HAP-1 (cell line): ENCODE measurements at regions not wholly inside any gene's neighbourhood (a gene's known extent, or its start where the extent isn't known, plus 50 kb on each side); places are given as distances from the start of the nearest gene placed in this dataset.
"Not testable (repeated sequence)": the region's sequence is repeated elsewhere in the genome, so short reads cannot be mapped to it uniquely, and the experiment has no call there.

Experiments
- DNase-seq, 2 experiments: peaks; one replicate each; pipeline ENCODE4 v3.0.0-alpha.2; 2016 to 2020; ENCODE audit warnings: low spot score in 2 of 2
- H3K27me3 ChIP-seq: fragments of 250-450 bp; sonication (Bioruptor Pico); 2 replicates; pipeline ENCODE4 v1.5.1; 2020; ENCODE audit warnings: low read depth, mild to moderate bottlenecking, moderate library complexity
- H3K36me3 ChIP-seq: fragments of 250-450 bp; sonication (Bioruptor Pico); replicated peaks from 2 replicates; pipeline ENCODE4 v1.5.1; 2020; ENCODE audit warnings: mild to moderate bottlenecking
- H3K4me1 ChIP-seq: fragments of 250-450 bp; sonication (Bioruptor Pico); 2 replicates; pipeline ENCODE4 v1.5.1; 2020; ENCODE audit warnings: mild to moderate bottlenecking
- H3K4me3 ChIP-seq: fragments of 250-450 bp; sonication (Bioruptor Pico); 2 replicates; pipeline ENCODE4 v1.5.1; 2020; ENCODE audit warnings: mild to moderate bottlenecking, moderate library complexity
- H3K9me3 ChIP-seq: fragments of 250-450 bp; sonication (Bioruptor Pico); 2 replicates; pipeline ENCODE4 v1.5.1; 2020; ENCODE audit warnings: mild to moderate bottlenecking, moderate library complexity
- in situ Hi-C: fragments of 300-500 bp; cut with MboI; formaldehyde crosslinking; loops from 3 replicates; pipeline ENCODE4 v1.14.3; 2020; ENCODE audit warnings: low sequenced_read_pairs, inconsistent platforms, mixed read lengths

DNA sequence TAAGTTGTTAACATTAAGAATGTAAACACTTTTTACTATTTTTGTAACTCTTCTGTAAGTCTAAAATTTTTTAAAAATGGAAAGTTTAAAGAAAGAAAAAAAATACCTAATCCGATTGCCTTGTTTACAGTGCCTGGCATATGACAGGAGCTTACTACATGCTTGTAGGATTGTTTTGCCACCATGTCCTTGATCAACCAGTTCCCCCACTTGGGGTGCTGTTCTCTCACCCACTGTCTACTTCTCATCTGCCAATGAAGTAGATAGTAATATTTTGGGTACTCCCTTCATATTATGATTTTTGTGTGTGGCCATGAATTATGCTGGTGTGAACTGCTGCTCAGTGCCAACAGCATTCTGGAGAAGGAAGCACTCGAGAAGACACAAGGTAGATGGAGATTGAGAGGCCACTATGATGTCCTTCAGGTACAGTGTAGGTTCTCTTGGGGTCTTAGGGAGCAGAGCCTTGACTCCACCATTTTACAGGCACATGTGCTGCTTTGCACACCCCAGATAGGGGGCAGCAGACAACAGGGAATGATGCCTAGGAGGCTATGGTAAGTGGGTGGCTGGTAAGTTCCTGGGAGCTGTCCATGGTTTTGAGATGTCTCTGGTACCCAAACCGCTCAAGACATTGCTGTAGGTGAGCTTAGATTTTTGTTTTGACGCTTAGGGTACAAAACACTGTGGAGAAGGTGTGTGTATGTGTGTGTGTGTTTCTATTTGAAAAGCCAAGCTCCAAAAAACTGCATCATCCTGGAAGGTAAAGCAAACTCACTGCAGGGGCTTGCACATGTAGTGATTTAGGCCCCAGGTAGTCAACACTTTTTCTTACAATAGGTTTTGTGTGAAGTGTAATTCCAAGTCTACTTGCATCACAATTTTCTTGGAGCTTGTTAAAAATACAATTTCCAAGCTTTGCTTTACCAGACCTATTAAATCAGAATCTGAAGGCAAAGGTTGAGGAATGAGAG lies 494.5 kb upstream of the LARGE1 start:
- Histone ChIP-seq H3K4me1 (no peaks in the 10 kb centered on the region), H3K36me3 (no peaks in the 10 kb centered on the region), H3K27me3 (no peaks in the 10 kb centered on the region), H3K9me3 (no peaks in the 10 kb centered on the region), H3K4me3 (no peak overlapping the region)
- peak; percentile 58 to 79 for DNase-seq
- in situ Hi-C loops: loop anchor here (25.0 kb wide), 2 partner anchors 598 to 723 kb away; no protein-coding TSS in a partner anchor

DNA sequence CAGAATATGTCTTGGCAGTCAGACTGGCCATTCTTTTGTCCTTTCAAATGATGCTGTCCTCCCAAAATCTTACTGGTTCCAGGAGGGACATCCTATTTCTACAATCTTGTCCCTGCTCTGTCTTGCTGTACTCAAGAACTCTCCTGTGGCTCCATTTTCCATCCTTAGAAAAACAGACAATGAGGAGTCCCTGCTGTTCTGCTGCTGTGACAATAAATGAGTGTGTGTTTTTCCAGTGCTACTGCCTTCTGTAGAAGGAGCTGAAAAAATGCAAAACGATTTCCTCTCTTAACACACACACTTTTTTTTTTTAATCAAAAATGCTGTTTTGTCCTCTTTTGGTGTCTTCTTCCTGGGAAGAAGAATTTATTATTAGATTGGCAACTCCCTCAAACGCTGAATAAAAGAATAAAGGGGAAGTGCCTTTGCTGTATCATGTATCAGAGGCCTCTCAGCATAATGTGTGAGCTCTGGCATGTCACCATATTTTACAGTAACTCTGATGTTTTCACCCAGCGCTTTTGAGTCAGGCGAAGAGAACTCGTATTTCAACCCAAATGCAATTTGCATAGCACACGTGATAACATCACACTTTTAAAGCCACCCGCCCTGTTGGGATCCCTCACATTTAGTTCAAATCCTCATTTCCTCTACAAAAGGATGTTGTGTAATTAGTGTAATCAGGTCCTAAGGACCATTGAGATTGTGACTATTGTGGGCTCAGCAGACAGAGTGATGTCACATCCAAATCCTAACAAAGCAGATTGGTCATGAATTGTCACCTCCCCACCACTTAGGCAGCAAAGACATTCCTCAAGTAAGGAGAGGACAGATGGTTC lies 496.0 kb upstream of the LARGE1 start:
- Histone ChIP-seq H3K36me3 (no peaks in the 10 kb centered on the region), H3K4me3 (no peak overlapping the region), H3K9me3 (no peaks in the 10 kb centered on the region), H3K27me3 (no peaks in the 10 kb centered on the region), H3K4me1 (no peaks in the 10 kb centered on the region)
- no peak for DNase-seq
- in situ Hi-C loops: loop anchor here (25.0 kb wide), 2 partner anchors 596 to 721 kb away; no protein-coding TSS in a partner anchor

DNA sequence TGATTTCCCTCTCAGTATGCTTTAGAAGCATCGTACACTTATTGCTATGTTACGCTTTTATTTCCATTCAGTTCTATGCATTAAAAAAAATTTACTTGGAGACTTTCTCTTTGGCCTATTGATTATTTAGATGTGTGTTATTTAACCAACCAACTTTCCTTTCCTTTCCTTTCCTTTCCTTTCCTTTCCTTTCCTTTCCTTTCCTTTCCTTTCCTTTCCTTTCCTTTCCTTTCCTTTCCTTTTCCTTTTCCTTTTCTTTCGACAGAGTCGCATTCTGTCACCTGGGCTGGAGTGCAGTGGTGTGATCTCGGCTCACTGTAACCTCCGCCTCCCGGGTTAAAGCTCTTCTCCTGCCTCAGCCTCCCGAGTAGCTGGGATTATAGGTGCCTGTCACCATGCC lies 502.7 kb upstream of the LARGE1 start:
- H3K27me3 ChIP-seq, H3K4me1 ChIP-seq, DNase-seq, H3K9me3 ChIP-seq, H3K4me3 ChIP-seq, H3K36me3 ChIP-seq: not testable (repeated sequence)
- in situ Hi-C loops: loop anchor here (25.0 kb wide), 2 partner anchors 589 to 714 kb away; no protein-coding TSS in a partner anchor

DNA sequence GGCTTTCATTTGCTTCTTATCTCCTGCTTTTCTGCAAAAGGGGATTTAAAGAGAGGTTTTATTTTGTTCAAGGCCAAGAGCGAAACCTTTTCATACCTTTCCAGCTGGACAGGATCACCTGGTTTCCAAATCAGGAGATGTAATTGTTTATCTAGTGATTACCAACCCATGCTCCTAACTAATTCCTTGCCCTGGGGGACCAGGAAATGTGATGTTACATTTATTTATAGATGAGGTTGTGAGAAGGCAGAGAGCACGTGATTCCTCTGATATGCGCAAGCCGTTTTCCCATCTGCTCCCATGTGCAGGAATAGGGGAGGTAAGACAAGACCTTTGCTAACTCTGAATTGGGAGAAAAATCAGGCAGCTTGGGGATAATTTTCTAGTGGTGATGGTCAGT lies 507.2 kb upstream of the LARGE1 start:
- Histone ChIP-seq H3K36me3 (no peaks in the 10 kb centered on the region), H3K9me3 (no peaks in the 10 kb centered on the region), H3K4me1 (no peaks in the 10 kb centered on the region), H3K27me3 (no peaks in the 10 kb centered on the region), H3K4me3 (no peak overlapping the region)
- DNase-seq: no peak
- in situ Hi-C loops: no loop called here

DNA sequence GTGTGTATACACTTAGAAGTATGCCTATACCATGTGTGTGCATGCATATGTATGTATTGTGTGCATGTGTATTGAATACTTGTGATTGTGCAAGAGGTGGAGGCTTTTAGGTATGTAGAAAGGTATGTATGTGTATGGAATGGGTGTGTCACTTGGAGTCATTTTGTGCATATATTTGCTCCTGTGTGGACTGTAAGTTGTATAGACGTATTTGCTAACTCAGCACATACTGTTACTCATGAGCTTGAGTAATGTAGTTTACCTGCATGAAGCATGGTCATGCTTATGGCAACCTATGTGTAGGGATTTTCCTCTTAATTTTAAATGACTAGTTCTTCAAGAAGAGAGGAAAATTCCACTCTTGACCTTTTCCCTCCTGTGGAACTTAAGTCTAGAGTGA lies 507.6 kb upstream of the LARGE1 start:
- in situ Hi-C loops: no loop called here
- no peaks in the 10 kb centered on the region for H3K36me3 ChIP-seq

DNA sequence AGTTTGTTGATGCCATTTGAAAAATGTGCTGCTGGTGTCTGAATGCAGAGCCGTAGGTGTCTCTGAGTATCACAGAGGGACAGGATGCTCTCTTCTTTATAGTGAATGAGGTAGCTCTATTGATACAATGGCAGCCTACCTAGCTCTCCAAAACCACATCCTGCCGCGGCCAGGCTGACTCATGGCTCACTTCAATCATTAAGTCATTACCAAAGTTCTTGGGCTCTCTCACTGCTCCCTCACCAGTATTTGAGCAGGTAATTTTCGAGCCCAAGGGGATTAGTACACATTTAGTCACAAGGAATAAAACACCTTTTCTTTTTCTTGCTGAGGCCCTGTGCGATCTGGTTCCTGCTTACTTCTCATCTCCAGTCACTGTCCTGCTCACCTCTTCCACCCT lies 509.0 kb upstream of the LARGE1 start:
- no peak overlapping the region for H3K4me3 ChIP-seq
- in situ Hi-C loops: no loop called here
- no peaks in the 10 kb centered on the region for H3K36me3 ChIP-seq
- no peaks in the 10 kb centered on the region for H3K27me3 ChIP-seq
- H3K9me3 ChIP-seq: no peaks in the 10 kb centered on the region
- no peaks in the 10 kb centered on the region for H3K4me1 ChIP-seq
- no peak for DNase-seq

More for the DNA sequence above, 507.6 kb upstream of the LARGE1 start:
- H3K27me3 ChIP-seq: no peaks in the 10 kb centered on the region
- DNase-seq: no peak
- H3K9me3 ChIP-seq: no peaks in the 10 kb centered on the region
- no peaks in the 10 kb centered on the region for H3K4me1 ChIP-seq
- no peak overlapping the region for H3K4me3 ChIP-seq

DNA sequence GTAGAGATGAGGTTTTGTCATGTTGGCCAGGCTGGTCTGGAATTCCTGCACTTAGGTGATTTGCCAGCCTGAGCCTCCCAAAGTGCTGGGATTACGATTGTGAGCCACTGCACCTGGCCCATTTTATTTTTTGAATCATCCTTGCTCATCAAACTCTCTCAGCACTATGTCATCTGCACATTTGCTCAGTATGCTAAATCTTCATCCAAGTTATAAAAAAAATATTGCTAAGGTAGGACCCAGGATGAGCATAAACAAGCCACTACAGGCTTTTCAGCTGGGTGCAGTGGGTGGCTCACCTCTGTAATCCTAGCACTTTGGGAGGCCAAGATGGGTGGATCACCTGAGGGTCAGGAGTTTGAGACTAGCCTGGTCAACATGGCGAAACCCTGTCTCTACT lies 510.1 kb upstream of the LARGE1 start:
- Histone ChIP-seq H3K27me3 (no peaks in the 10 kb centered on the region), H3K9me3 (no peaks in the 10 kb centered on the region), H3K4me1 (no peaks in the 10 kb centered on the region), H3K4me3 (no peak overlapping the region), H3K36me3 (no peaks in the 10 kb centered on the region)
- DNase-seq: no peak
- in situ Hi-C loops: no loop called here

DNA sequence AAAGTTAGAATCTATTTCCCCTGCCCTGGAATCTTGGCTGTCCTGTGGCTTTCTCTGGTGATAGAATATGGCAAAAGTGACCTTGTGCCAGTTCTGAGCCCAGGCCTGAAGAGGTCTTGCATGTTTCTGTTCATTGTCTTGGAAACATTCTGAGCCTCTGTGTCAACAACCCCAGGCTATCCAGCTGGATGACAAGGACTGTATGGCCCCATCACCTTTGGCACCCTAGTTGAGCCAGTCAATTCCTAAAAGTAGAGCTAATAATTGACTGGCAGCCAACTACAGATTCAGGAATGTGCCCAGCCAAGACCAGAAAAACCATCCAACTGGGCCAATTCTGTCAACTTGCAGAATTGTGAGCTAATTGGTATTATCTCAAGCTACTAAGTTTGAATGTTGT lies 514.1 kb upstream of the LARGE1 start:
- in situ Hi-C loops: no loop called here
- H3K4me1 ChIP-seq: no peaks in the 10 kb centered on the region
- DNase-seq: no peak
- H3K27me3 ChIP-seq: no peaks in the 10 kb centered on the region
- H3K4me3 ChIP-seq: no peak overlapping the region
- no peaks in the 10 kb centered on the region for H3K9me3 ChIP-seq
- H3K36me3 ChIP-seq: no peaks in the 10 kb centered on the region

DNA sequence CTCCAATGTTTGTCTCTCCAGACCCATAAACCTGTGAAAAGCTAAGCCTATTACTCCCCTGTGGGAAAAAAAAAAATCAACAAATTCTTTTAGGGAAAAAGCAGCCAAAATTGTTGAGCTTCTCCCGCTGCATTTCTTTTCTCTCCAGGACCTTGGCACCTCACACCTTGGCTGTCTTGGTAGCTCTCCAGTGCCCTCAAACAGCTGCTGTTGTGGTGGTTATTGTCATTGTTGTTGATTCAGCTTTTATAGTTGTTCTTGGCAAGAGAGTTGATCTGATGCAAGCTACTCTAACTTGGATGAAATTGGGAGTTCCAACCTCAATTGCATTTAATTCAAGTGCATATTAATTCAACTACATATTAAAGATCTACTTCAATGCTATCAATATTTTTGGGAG lies 516.9 kb upstream of the LARGE1 start:
- in situ Hi-C loops: no loop called here
- no peaks in the 10 kb centered on the region for H3K27me3 ChIP-seq
- H3K4me3 ChIP-seq: no peak overlapping the region
- DNase-seq: no peak
- H3K9me3 ChIP-seq: no peaks in the 10 kb centered on the region
- H3K36me3 ChIP-seq: no peaks in the 10 kb centered on the region
- H3K4me1 ChIP-seq: no peaks in the 10 kb centered on the region

DNA sequence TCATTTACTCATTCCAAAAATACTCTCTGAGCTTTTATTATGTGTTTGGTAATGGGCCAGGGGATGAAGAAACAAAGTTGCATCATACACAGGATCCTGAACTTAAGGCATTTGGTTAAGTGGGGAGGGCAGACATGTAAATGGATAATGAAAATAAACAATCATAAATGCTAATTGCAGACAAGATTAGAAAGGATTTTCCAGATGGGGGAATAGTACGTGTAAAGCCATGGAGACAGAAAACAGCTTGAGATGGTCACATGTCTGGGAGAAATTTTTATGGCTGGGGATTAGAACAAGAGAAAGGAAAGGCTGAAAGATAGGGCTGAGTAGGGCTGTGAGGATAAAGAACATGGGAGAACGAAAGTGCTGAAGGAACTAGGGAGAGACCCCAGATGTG lies 534.3 kb upstream of the LARGE1 start:
- no peak for DNase-seq
- Histone ChIP-seq H3K4me3 (no peak overlapping the region), H3K27me3 (no peaks in the 10 kb centered on the region), H3K9me3 (no peaks in the 10 kb centered on the region), H3K36me3 (no peaks in the 10 kb centered on the region), H3K4me1 (no peaks in the 10 kb centered on the region)
- in situ Hi-C loops: no loop called here

DNA sequence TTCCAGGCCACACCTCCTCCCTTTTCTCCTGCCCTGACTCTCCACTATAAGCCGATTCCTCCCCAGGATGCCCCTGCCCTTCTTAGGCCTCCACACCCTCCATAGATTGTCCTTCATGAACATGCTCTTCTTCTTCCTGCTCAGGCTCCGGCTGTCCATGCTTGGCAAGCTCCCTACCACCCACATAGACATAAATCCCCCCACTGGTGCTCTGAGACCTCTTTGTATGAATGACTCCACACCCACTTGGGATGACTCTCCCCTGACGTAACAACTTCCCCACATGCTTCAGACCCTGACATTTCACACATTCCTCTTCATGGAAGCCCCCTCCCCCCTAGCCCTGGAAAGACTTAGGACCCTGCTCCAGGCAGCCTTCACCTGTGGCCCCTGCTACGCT lies 542.5 kb upstream of the LARGE1 start:
- Histone ChIP-seq H3K36me3 (no peaks in the 10 kb centered on the region), H3K4me3 (no peak overlapping the region), H3K27me3 (no peaks in the 10 kb centered on the region), H3K4me1 (no peaks in the 10 kb centered on the region), H3K9me3 (no peaks in the 10 kb centered on the region)
- in situ Hi-C loops: no loop called here
- DNase-seq: no peak

DNA sequence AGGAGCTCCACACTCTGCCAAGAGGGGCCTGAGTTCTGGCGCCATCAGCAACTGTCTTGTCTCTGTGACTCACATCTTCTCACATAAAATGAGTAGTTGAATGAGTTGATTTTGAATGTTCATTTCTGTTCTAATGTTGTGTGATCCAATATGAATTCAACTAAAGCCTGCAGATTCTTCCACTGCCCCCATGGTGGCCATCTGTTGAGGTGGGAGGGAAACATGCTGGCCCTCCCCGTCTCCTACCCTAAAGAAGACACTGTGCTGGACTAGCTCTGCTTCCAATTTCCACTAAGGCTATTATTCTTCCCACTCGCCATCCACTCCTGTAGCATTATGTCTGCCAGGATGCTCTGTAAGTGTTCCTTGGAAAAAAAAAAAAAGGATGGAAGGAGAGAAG lies 555.6 kb upstream of the LARGE1 start:
- no peaks in the 10 kb centered on the region for H3K4me1 ChIP-seq
- H3K36me3 ChIP-seq: no peaks in the 10 kb centered on the region
- H3K4me3 ChIP-seq: no peak overlapping the region
- no peaks in the 10 kb centered on the region for H3K27me3 ChIP-seq
- no peaks in the 10 kb centered on the region for H3K9me3 ChIP-seq
- DNase-seq: no peak
- in situ Hi-C loops: no loop called here

DNA sequence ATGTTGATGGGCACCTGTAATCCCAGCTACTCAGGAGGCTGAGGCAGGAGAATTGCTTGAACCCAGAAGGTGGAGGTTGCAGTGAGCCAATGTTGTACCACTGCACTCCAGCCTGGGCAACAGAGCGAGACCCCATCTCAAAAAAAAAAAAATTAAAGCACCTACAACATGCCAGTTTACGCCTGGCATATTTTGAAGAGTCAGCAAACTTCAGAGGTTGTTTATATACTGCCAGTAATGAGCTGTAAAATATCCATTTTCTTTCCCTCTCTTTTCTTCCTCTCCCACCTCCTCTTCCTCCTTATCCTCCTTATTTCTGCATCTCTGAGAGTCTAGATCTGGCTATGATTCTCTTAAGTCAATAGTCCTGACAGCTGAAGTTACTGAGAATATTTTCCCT lies 556.5 kb upstream of the LARGE1 start:
- DNase-seq: no peak
- Histone ChIP-seq H3K9me3 (no peaks in the 10 kb centered on the region), H3K4me3 (no peak overlapping the region), H3K27me3 (no peaks in the 10 kb centered on the region), H3K4me1 (no peaks in the 10 kb centered on the region), H3K36me3 (no peaks in the 10 kb centered on the region)
- in situ Hi-C loops: no loop called here

DNA sequence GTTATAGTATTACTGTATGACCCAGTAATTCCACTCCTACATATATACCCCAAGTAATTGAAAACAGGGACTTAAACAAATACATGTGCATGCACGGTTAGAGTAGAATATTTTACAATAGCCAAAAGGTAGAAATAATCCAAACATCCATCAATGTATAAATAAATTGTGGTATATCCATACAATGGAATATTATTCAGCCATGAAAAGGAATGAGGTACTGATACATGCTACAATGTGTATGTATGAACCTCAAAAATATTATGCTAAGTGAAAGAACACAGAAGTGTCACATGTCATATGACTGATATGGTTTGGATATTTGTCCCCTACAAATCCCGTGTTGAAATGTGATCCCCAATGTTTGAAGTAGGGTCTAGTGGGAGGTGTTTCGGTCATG lies 560.8 kb upstream of the LARGE1 start:
- in situ Hi-C loops: no loop called here
- DNase-seq: no peak
- H3K4me1 ChIP-seq: no peaks in the 10 kb centered on the region
- no peaks in the 10 kb centered on the region for H3K9me3 ChIP-seq
- no peaks in the 10 kb centered on the region for H3K36me3 ChIP-seq
- H3K4me3 ChIP-seq: no peak overlapping the region
- no peaks in the 10 kb centered on the region for H3K27me3 ChIP-seq
